HepG2 (cell line): ENCODE measurements at regions not wholly inside any gene's neighbourhood (a gene's known extent, or its start where the extent isn't known, plus 50 kb on each side); places are given as distances from the start of the nearest gene placed in this dataset.

Experiments
- AHDC1 ChIP-seq: sonication (generic); formaldehyde crosslinking; IDR thresholded peaks from 2 replicates; pipeline ENCODE4 v1.5.1; 2020; ENCODE audit warnings: mild to moderate bottlenecking, missing genetic modification reagents, borderline replicate concordance
- ATF7-NPFF ChIP-seq: sonication (generic); formaldehyde crosslinking; IDR thresholded peaks from 2 replicates; pipeline ENCODE4 v1.8.1; 2023; ENCODE audit warnings: mild to moderate bottlenecking, low read depth, missing genetic modification reagents, moderate library complexity
- ELK4 ChIP-seq: sonication (generic); formaldehyde crosslinking; IDR thresholded peaks from 2 replicates; pipeline ENCODE4 v1.9.0; 2021; ENCODE audit warnings: missing genetic modification reagents, borderline replicate concordance
- GFI1 ChIP-seq: sonication (generic); formaldehyde crosslinking; IDR thresholded peaks from 2 replicates; pipeline ENCODE4 v1.5.0; 2020; ENCODE audit warnings: missing genetic modification reagents, mild to moderate bottlenecking, borderline replicate concordance
- HMG20A ChIP-seq: IDR thresholded peaks from 2 replicates; pipeline ENCODE4 v1.6.1; 2016; ENCODE audit warnings: borderline replicate concordance
- HNF1B ChIP-seq: sonication (generic); formaldehyde crosslinking; IDR thresholded peaks from 2 replicates; pipeline ENCODE4 v1.5.1; 2020; ENCODE audit warnings: mild to moderate bottlenecking, moderate library complexity, missing genetic modification reagents
- HOMEZ ChIP-seq: IDR thresholded peaks from 2 replicates; pipeline ENCODE4 v1.6.1; 2016; ENCODE audit warnings: low read depth
- ZFP82 ChIP-seq: sonication (generic); formaldehyde crosslinking; IDR thresholded peaks from 2 replicates; pipeline ENCODE4 v1.5.1; 2020; ENCODE audit warnings: mild to moderate bottlenecking, missing genetic modification reagents, borderline replicate concordance
- ZNF24 ChIP-seq: fragments of 450-650 bp; IDR thresholded peaks from 2 replicates; pipeline ENCODE4 v1.6.1; 2017; ENCODE audit warnings: antibody characterized with exemption, mild to moderate bottlenecking
- ZSCAN20 ChIP-seq: sonication (generic); formaldehyde crosslinking; IDR thresholded peaks from 2 replicates; pipeline ENCODE4 v1.4.0; 2020; ENCODE audit warnings: missing genetic modification reagents, mild to moderate bottlenecking, borderline replicate concordance
- TF ChIP-seq, protein P1 (sequence below): sonication (generic); formaldehyde crosslinking; conservative IDR thresholded peaks from 2 replicates; pipeline ENCODE4 v1.4.0; 2020; ENCODE audit warnings: missing genetic modification reagents

GRCh38 chr20:53878262-53879047 is 191.9 kb downstream of the BCAS1 start (continued):
- TF ChIP-seq HNF1B (CRISPR knock-in tag) (peak; percentile 68), ELK4 (CRISPR knock-in tag) (no peak), ZNF24 (no peak), ZFP82 (no peak), ATF7-NPFF (CRISPR knock-in tag) (no peak), HOMEZ (CRISPR knock-in tag) (no peak), ZSCAN20 (CRISPR knock-in tag) (no peak), GFI1 (no peak), AHDC1 (CRISPR knock-in tag) (peak; percentile 59; the same call in 1 of the 2 replicates), HMG20A (CRISPR knock-in tag) (0 out of 2 replicates have a peak, but pooled peaks have one; percentile 27)
- TF ChIP-seq, protein P1, sequence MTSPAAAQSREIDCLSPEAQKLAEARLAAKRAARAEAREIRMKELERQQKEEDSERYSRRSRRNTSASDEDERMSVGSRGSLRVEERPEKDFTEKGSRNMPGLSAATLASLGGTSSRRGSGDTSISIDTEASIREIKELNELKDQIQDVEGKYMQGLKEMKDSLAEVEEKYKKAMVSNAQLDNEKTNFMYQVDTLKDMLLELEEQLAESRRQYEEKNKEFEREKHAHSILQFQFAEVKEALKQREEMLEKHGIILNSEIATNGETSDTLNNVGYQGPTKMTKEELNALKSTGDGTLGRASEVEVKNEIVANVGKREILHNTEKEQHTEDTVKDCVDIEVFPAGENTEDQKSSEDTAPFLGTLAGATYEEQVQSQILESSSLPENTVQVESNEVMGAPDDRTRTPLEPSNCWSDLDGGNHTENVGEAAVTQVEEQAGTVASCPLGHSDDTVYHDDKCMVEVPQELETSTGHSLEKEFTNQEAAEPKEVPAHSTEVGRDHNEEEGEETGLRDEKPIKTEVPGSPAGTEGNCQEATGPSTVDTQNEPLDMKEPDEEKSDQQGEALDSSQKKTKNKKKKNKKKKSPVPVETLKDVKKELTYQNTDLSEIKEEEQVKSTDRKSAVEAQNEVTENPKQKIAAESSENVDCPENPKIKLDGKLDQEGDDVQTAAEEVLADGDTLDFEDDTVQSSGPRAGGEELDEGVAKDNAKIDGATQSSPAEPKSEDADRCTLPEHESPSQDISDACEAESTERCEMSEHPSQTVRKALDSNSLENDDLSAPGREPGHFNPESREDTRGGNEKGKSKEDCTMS, result no peak
